GM19468 (cell line): ENCODE measurements at regions not wholly inside any gene's neighbourhood (a gene's known extent, or its start where the extent isn't known, plus 50 kb on each side); places are given as distances from the start of the nearest gene placed in this dataset.

Experiments used
- ATAC-seq: cut with Tn5 transposase; IDR thresholded peaks from one replicate; pipeline ENCODE4 v1.9.1; 2021; ENCODE audit warnings: mild to moderate bottlenecking, moderate library complexity, moderate number of reproducible peaks; ENCODE audit not compliant: unreplicated experiment; ENCODE audit errors: extremely low read depth

GRCh38 chr21:22941779-22942490 is 1943.7 kb downstream of the NCAM2 start:
- ATAC-seq = no peak

DNA sequence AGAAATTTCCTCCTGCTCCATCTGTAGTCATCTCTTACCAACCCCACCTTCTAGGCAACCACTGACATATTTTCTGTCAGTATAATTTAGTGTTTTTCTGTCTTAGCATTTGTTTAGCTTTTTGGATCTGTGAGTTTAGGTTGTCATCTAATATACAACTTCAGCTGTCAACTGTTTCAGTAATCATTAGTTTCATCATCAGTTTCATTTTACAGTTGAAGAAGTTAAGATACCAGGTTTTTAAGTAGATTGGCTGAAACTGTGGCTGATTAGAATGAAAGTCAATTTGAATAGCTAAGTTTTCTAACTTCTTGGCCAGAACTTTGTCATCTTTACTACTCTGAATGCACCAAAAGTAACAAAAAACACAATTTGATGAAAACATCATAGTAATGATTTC is 1957.3 kb downstream of the NCAM2 start:
- ATAC-seq = no peak

DNA sequence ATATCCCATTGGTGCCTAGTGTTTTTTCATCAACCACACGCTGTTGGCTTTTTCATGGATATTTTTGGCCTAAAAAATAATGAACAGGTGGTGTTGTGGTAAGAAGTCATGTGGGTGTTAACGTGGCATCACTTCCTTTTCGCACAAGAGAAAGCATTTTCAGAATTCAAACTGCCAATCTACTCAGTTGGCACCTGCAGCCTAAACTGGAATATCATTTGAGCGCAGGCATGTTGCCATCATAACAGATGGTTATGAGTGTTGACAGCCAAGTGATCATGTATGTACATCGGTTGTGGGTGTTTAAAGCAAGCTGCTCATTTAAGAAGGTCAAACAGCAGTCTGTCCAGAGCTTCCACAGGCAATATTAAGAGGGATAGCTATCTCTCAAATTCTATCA is 1963.0 kb downstream of the NCAM2 start:
- ATAC-seq = no peak

GRCh38 chr21:22965455-22966135 is 1967.4 kb downstream of the NCAM2 start:
- ATAC-seq = no peak

GRCh38 chr21:22981819-22982218 is 1983.6 kb downstream of the NCAM2 start:
- no peak for ATAC-seq

DNA sequence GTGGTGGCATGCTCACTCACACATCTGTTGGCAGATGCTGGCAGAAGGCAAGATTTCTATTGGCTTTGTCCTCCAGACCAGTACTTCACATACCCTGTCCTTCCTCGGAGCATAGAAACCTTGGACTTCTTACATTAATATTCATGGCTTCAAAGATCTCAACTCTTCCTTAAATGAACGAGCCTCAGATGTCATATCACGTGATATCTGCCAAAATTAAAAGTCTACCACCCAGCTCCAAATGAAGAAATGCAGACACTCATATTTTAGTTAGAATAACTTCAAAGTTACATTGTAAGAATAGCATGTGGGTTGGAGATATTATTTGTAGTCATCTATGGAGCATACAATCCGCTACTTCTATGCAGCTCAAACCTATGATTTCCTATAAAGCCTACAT is 1994.9 kb downstream of the NCAM2 start:
- ATAC-seq = no peak

DNA sequence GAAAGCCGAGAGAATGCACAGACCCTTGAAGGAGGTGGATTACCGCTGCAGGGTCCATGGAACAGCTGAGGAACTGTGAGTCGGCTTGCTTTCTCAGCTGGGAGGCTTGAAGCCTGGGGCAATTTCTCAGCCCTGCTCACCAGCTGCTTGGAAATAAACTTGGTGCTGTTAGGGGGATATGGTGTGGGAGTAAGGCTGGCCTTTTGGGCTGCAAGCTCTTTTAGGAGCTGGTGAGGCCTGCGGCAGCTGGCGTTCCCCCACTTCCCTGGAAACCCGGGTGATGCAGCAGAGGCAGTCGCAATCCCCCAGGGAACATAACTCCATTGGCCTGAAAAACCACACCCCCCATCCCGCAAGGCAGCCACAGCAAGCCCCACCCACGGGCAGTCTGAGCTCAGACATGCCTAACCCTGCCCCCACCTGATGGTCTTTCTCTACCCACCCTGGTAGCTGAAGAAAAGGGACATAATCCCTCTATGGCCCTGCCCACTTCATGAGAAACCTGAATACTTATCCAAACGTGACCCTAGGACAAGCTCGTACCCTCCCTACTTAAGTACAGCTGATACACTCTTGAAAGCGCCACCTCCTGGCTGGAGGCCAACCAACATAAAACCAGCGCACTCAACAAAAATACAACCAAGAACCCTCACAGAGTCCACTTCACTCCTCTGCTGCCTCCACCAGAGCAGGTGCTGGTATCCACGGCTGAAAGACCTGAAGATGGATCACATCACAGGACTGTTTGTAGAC is 1995.8 kb downstream of the NCAM2 start:
- ATAC-seq = no peak

DNA sequence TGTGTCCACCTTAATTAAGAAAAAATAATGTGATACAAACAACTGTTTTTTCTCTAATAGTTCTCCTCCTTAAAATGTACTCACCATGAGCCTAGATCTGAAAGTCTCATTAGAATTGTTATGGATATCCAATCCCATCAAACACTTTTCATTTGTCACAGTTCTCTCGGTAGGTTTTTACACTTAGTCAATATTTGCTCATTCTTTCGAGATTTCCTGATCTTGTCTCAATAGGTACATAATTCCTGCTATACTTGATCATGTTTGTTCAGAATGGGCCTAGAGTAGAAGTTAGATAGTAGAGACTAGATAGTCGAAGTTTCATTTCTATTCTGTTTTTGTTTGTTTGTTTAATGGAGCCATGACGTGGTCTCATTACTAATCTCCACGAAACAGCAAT is 2005.7 kb downstream of the NCAM2 start:
- no peak for ATAC-seq

DNA sequence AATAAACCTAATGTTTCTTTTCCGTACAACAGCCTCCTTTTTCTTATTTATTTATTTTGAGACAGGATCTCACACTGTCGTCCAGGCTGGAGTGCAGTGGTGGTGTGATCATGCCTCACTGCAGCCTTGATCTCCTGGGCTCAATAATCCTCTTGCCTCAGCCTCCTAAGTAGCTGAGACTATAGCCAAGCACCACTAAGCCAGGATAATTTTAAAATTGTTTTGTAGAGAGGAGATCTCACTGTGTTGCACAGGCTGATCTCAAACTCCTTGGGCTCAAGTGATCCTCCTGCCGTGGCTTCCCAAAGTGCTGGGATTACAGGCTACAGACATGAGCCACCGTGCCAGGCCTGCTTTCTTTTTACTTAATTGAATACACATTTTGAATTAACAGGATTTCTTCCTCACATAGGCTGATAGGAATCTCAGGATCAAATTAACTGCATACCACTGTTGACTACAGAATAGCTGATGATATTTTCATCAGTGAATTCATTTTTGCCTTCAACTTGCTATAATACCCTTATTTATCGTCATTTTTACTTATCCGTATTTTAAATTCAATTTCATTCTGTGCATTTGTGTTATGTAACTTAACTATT is 2010.5 kb downstream of the NCAM2 start:
- ATAC-seq = no peak

DNA sequence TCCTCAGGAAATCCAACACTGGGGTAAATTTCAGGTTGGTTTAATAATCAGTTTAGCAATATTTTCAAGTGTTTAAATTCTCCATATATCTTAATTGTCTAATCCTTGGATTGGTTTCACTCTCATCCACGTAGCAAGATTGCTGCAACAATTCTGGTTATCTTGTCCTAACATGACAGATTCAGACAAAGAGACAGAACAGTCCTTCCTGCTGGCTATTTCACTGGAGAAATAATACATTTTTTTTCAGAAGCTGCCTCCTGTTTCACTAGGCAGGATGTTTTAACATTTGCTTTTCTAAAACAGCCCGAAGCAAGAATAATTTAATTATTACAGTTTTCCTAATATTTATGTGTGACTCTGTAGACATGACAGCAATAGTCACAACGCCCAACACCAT is 2011.2 kb downstream of the NCAM2 start:
- ATAC-seq = no peak

- ATAC-seq = no peak
Observed at GRCh38 chr21:23014021-23014420, 2015.8 kb downstream of the NCAM2 start.

GRCh38 chr21:23016617-23017016 is 2018.4 kb downstream of the NCAM2 start:
- ATAC-seq = no peak

- ATAC-seq = no peak
Observed at GRCh38 chr21:23017989-23018388, 2019.8 kb downstream of the NCAM2 start.

DNA sequence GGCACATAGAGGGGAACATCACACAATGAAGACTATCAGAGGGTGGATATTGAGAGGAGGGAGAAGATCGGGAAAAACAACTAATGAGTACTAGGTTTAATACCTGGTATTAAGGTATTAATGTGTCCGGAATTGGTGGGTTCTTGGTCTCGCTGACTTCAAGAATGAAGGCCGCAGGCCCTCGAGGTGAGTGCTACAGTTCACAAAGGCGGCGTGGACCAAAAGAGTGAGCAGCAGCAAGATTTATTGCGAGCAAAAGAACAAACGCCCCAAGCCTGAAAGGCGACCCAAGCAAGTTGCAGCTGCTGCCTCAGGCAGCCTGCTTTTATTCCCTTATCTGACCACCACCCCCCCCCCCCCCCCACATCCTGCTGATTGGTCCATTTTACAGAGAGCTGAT is 2022.8 kb downstream of the NCAM2 start:
- ATAC-seq = no peak

GRCh38 chr21:23021481-23021880 is 2023.3 kb downstream of the NCAM2 start:
- no peak for ATAC-seq

DNA sequence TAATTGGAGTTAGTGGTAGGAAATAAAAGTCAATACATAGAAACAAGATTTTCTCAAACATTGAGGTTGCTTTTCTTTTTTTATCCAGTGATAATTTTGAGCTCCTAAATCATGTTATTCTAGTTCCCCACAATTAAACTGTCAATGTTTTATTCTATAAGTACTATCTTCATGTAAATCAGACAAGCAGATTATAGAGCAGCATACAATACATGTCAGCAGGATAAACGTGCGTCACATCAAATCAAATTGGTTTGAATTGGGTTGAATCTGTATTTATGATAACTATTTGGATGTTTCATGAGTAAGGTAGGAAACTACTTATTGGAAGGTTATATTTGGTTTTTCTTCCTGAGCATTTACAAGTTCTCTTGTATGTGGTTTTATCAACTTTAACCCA is 2028.7 kb downstream of the NCAM2 start:
- no peak for ATAC-seq

GRCh38 chr21:23039846-23040245 is 2041.6 kb downstream of the NCAM2 start:
- no peak for ATAC-seq

DNA sequence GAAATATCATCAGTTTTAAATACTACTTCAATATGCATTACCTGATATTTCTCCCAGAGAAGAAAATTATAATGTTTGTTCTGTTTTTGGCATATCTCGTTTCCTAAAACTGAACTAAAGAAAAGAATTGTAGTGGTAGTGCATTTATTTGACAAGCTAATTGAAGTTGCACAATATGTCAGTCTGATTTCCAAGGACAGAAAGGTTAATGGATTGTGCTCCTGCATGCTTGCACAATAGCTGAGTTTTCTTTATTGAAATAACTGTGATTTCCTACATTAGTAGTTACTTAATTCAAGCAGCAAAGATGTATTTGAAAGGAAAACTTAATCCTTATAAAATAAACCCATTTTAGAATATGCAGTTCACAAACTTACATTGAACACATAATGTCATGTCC is 2047.7 kb downstream of the NCAM2 start:
- no peak for ATAC-seq

- no peak for ATAC-seq
Observed at GRCh38 chr21:23067672-23068071, 2069.5 kb downstream of the NCAM2 start.

GRCh38 chr21:23083242-23083641 is 2085.0 kb downstream of the NCAM2 start:
- ATAC-seq = no peak

DNA sequence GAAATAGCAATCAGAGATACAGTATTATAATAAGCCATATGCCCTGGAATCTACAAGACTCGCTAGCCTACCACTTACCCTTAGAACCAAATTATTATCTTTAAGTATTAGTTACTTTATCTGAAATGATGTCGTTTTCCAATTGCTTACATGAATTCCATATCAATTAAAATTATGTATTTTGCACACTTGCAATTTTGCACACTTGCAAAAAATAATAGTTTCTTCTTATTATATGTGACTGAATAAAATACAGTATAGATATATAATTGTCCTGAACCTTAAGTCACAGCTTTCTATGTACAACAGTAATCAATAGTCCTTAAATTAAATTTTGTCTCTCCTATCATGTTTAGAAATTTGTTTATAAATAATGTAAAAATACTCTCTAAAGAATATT is 2095.1 kb downstream of the NCAM2 start:
- ATAC-seq = no peak
